ENCODE measurements at regions not wholly inside any gene's neighbourhood (a gene's known extent, or its start where the extent isn't known, plus 50 kb on each side); places are given as distances from the start of the nearest gene placed in this dataset.
"Not testable (repeated sequence)": the region's sequence is repeated elsewhere in the genome, so short reads cannot be mapped to it uniquely, and the experiment has no call there.

GRCh38 chr7:69217516-69218350 is 380.5 kb upstream of the AUTS2 start:
- DNase-seq (ENCODE audit: extremely low read depth, low read depth): no peak

GRCh38 chr7:69218576-69218975 is 379.7 kb upstream of the AUTS2 start:
- DNase-seq (ENCODE audit: extremely low read depth, low read depth): no peak

- no peak for DNase-seq (ENCODE audit: extremely low read depth, low read depth)
Observed at GRCh38 chr7:69219381-69219780, 378.9 kb upstream of the AUTS2 start.

- no peak for DNase-seq (ENCODE audit: extremely low read depth, low read depth)
Observed at GRCh38 chr7:69225259-69225943, 372.9 kb upstream of the AUTS2 start.

GRCh38 chr7:69228212-69228811 is 370.0 kb upstream of the AUTS2 start:
- no peak for DNase-seq (ENCODE audit: extremely low read depth, low read depth)

- no peak for DNase-seq (ENCODE audit: extremely low read depth, low read depth)
Observed at GRCh38 chr7:69232445-69233376, 365.6 kb upstream of the AUTS2 start.

- DNase-seq (ENCODE audit: extremely low read depth, low read depth): no peak
Observed at GRCh38 chr7:69237541-69237940, 360.7 kb upstream of the AUTS2 start.

- no peak for DNase-seq (ENCODE audit: extremely low read depth, low read depth)
Observed at GRCh38 chr7:69243016-69243415, 355.3 kb upstream of the AUTS2 start.

- no peak for DNase-seq (ENCODE audit: extremely low read depth, low read depth)
Observed at GRCh38 chr7:69244701-69245100, 353.6 kb upstream of the AUTS2 start.

GRCh38 chr7:69245646-69246045 is 352.6 kb upstream of the AUTS2 start:
- DNase-seq (ENCODE audit: extremely low read depth, low read depth): no peak

GRCh38 chr7:69246758-69247157 is 351.5 kb upstream of the AUTS2 start:
- DNase-seq (ENCODE audit: extremely low read depth, low read depth): no peak

GRCh38 chr7:69248382-69248828 is 349.9 kb upstream of the AUTS2 start:
- not testable (repeated sequence) for DNase-seq (ENCODE audit: extremely low read depth, low read depth)

- no peak for DNase-seq (ENCODE audit: extremely low read depth, low read depth)
Observed at GRCh38 chr7:69250958-69251357, 347.3 kb upstream of the AUTS2 start.

- DNase-seq (ENCODE audit: extremely low read depth, low read depth): no peak
Observed at GRCh38 chr7:69254643-69255042, 343.6 kb upstream of the AUTS2 start.

GRCh38 chr7:69256634-69257081 is 341.6 kb upstream of the AUTS2 start:
- peak; percentile 97 for DNase-seq (ENCODE audit: extremely low read depth, low read depth)

- no peak for DNase-seq (ENCODE audit: extremely low read depth, low read depth)
Observed at GRCh38 chr7:69257592-69257991, 340.7 kb upstream of the AUTS2 start.

GRCh38 chr7:69259445-69259844 is 338.8 kb upstream of the AUTS2 start:
- DNase-seq (ENCODE audit: extremely low read depth, low read depth): no peak

GRCh38 chr7:69260023-69260422 is 338.3 kb upstream of the AUTS2 start:
- no peak for DNase-seq (ENCODE audit: extremely low read depth, low read depth)

GRCh38 chr7:69263550-69263949 is 334.7 kb upstream of the AUTS2 start:
- no peak for DNase-seq (ENCODE audit: extremely low read depth, low read depth)

GRCh38 chr7:69269806-69270205 is 328.5 kb upstream of the AUTS2 start:
- DNase-seq (ENCODE audit: extremely low read depth, low read depth): peak; percentile 84

Measured in NCI-H460 (cell line).